GM23338 (cell line): ENCODE measurements at regions not wholly inside any gene's neighbourhood (a gene's known extent, or its start where the extent isn't known, plus 50 kb on each side); places are given as distances from the start of the nearest gene placed in this dataset.

ENCODE experiments used
- ATAC-seq: fragments of 200-7000 bp; cut with Tn5 transposase; 3 replicates; pipeline ENCODE4 v1.9.1; 2020
- DNase-seq: peaks from one replicate; pipeline ENCODE4 v3.0.0-alpha.2; 2015; ENCODE audit warnings: low spot score
- H2AFZ ChIP-seq: fragments of 200-600 bp; sonication (generic); 2 replicates; pipeline ENCODE4 v1.8.0; 2016; ENCODE audit warnings: antibody characterized with exemption, mild to moderate bottlenecking, moderate library complexity
- H3F3A ChIP-seq: fragments of 200-600 bp; sonication (generic); replicated peaks from 2 replicates; pipeline ENCODE4 v1.8.0; 2017; ENCODE audit warnings: antibody characterized with exemption, mixed run types, low read depth
- H3K27ac ChIP-seq: fragments of 200-600 bp; sonication (generic); 2 replicates; pipeline ENCODE4 v1.6.1; 2016; ENCODE audit warnings: low read depth
- H3K27me3 ChIP-seq: fragments of 200-600 bp; sonication (generic); 2 replicates; pipeline ENCODE4 v1.8.0; 2016; ENCODE audit warnings: mild to moderate bottlenecking, mixed run types, moderate library complexity; ENCODE audit not compliant: insufficient read depth
- H3K36me3 ChIP-seq: fragments of 200-600 bp; sonication (generic); 2 replicates; pipeline ENCODE4 v1.8.0; 2016; ENCODE audit warnings: mild to moderate bottlenecking; ENCODE audit not compliant: insufficient read depth
- H3K4me1 ChIP-seq: fragments of 200-600 bp; sonication (generic); 2 replicates; pipeline ENCODE4 v1.8.0; 2016; ENCODE audit warnings: mild to moderate bottlenecking, moderate library complexity; ENCODE audit not compliant: insufficient read depth
- H3K4me2 ChIP-seq: fragments of 200-600 bp; sonication (generic); 2 replicates; pipeline ENCODE4 v1.7.1; 2017; ENCODE audit warnings: mixed run types
- H3K4me3 ChIP-seq: fragments of 200-600 bp; sonication (generic); 2 replicates; pipeline ENCODE4 v1.6.1; 2016; ENCODE audit warnings: mixed run types
- H3K79me2 ChIP-seq: fragments of 200-600 bp; sonication (generic); replicated peaks from 2 replicates; pipeline ENCODE4 v1.8.0; 2017; ENCODE audit warnings: mild to moderate bottlenecking; ENCODE audit not compliant: insufficient read depth
- H3K9me2 ChIP-seq: fragments of 200-600 bp; sonication (generic); 2 replicates; pipeline ENCODE4 v1.8.0; 2017; ENCODE audit not compliant: insufficient read depth
- H4K20me1 ChIP-seq: fragments of 200-600 bp; sonication (generic); replicated peaks from 2 replicates; pipeline ENCODE4 v1.8.0; 2017; ENCODE audit warnings: mild to moderate bottlenecking; ENCODE audit not compliant: insufficient read depth
- H3K27ac Mint-ChIP-seq: 2 replicates; pipeline ENCODE4 v1.8.0; 2020; ENCODE audit warnings: inconsistent platforms, mild to moderate bottlenecking, moderate library complexity, mixed read lengths
- H3K27me3 Mint-ChIP-seq: 3 replicates; pipeline ENCODE4 v1.8.0; 2022; ENCODE audit warnings: low read depth, mild to moderate bottlenecking, moderate library complexity, mixed read lengths, inconsistent platforms; ENCODE audit not compliant: insufficient read depth, poor library complexity
- H3K36me3 Mint-ChIP-seq: 3 replicates; pipeline ENCODE4 v1.8.0; 2021; ENCODE audit warnings: low read depth, mild to moderate bottlenecking, inconsistent platforms, moderate library complexity, mixed read lengths
- H3K4me1 Mint-ChIP-seq: 3 replicates; pipeline ENCODE4 v1.8.0; 2020; ENCODE audit warnings: mild to moderate bottlenecking, inconsistent platforms, mixed read lengths
- H3K4me3 Mint-ChIP-seq: 3 replicates; pipeline ENCODE4 v1.8.0; 2021; ENCODE audit warnings: moderate library complexity, mild to moderate bottlenecking, inconsistent platforms, mixed read lengths
- H3K9me3 Mint-ChIP-seq: 3 replicates; pipeline ENCODE4 v1.8.0; 2020; ENCODE audit warnings: moderate library complexity, mild to moderate bottlenecking, inconsistent platforms, mixed read lengths
- CREB1 ChIP-seq: fragments of 250-450 bp; sonication (Bioruptor Pico); IDR thresholded peaks from 2 replicates; pipeline ENCODE4 v1.5.0; 2020; ENCODE audit warnings: low read depth, mild to moderate bottlenecking, moderate library complexity
- EZH2 ChIP-seq: fragments of 200-600 bp; sonication (generic); IDR thresholded peaks from one replicate; pipeline ENCODE4 v1.8.0; 2017; ENCODE audit warnings: antibody characterized with exemption, mild to moderate bottlenecking, low read depth; ENCODE audit not compliant: unreplicated experiment
- EZH2phosphoT487 ChIP-seq: fragments of 200-600 bp; sonication (generic); IDR thresholded peaks from one replicate; pipeline ENCODE4 v1.8.1; 2018; ENCODE audit warnings: antibody characterized with exemption; ENCODE audit not compliant: unreplicated experiment
- JUNB ChIP-seq: IDR thresholded peaks from one replicate; pipeline ENCODE4 v1.6.1; 2016; ENCODE audit warnings: antibody characterized with exemption; ENCODE audit not compliant: unreplicated experiment
- NANOG ChIP-seq: IDR thresholded peaks from 2 replicates; pipeline ENCODE4 v1.6.1; 2016; ENCODE audit warnings: antibody characterized with exemption, borderline replicate concordance
- POLR2AphosphoS5 ChIP-seq: IDR thresholded peaks from 2 replicates; pipeline ENCODE4 v1.6.1; 2016; ENCODE audit warnings: antibody characterized with exemption, low read depth
- STAT1 ChIP-seq: IDR thresholded peaks from one replicate; pipeline ENCODE4 v1.6.1; 2016; ENCODE audit warnings: antibody characterized with exemption; ENCODE audit not compliant: unreplicated experiment
- ZNF114 ChIP-seq: fragments of 250-450 bp; sonication (Bioruptor Pico); IDR thresholded peaks from 2 replicates; pipeline ENCODE4 v1.5.0; 2020; ENCODE audit warnings: mild to moderate bottlenecking, moderate library complexity
- ZNF331 ChIP-seq: fragments of 250-450 bp; sonication (Bioruptor Pico); IDR thresholded peaks from 2 replicates; pipeline ENCODE4 v1.5.0; 2020; ENCODE audit warnings: low read depth, mild to moderate bottlenecking, moderate library complexity
- TF ChIP-seq, protein P1 (sequence below): IDR thresholded peaks from one replicate; pipeline ENCODE4 v1.6.1; 2018; ENCODE audit warnings: antibody characterized with exemption; ENCODE audit not compliant: unreplicated experiment
- TF ChIP-seq, protein P2 (sequence below), 2 experiments: fragments of 200-600 bp in 1 of 2; sonication (generic) in 1 of 2; conservative IDR thresholded peaks; 2 replicates each; pipeline versions ENCODE4 v1.5.1 to v1.6.1; 2016 to 2017; ENCODE audit warnings: antibody characterized with exemption in 2 of 2, low read depth in 2 of 2, mild to moderate bottlenecking in 2 of 2, moderate library complexity in 1 of 2
- TF ChIP-seq, protein P3 (sequence below): IDR thresholded peaks from 2 replicates; pipeline ENCODE4 v1.6.1; 2016; ENCODE audit warnings: antibody characterized with exemption
- TF ChIP-seq, protein P4 (sequence below): fragments of 250-450 bp; sonication (Bioruptor Pico); IDR thresholded peaks from 2 replicates; pipeline ENCODE4 v1.5.0; 2020; ENCODE audit warnings: mild to moderate bottlenecking, moderate library complexity

DNA sequence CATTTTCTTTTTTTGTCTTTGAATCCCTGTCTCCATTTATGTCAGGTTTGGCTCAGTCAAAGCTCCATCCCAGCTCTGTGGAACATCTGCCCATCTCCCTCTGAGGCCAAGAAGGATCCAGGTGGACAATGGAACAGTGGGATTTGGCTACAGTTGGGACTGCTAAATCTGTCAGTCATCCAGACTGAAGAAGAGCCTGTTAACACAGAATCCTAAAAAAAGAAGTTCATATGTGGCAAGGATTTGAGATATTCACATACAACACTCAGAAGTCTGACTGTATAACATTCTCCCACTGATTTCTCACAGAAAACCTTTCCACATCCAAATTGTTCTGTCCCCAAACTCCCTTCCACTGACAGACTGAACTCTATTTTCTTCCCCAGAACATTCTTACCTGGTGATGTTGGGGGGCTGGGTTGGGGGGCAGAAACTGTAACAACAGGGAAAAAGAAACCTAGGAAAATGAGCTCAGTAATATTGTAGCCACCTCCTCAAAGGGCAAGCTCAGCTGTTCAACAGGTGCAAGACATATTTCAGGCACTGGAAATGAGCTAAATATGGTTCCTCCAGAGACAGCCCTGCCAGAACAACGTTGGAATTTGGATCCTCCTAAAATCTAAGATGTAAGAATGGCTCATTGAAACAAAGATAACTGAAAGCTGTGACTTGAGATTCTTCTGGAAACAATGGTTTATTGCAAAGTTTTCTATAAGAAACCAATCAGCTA is 301.5 kb upstream of the CDH5 start (continued):
- TF ChIP-seq, protein P1, sequence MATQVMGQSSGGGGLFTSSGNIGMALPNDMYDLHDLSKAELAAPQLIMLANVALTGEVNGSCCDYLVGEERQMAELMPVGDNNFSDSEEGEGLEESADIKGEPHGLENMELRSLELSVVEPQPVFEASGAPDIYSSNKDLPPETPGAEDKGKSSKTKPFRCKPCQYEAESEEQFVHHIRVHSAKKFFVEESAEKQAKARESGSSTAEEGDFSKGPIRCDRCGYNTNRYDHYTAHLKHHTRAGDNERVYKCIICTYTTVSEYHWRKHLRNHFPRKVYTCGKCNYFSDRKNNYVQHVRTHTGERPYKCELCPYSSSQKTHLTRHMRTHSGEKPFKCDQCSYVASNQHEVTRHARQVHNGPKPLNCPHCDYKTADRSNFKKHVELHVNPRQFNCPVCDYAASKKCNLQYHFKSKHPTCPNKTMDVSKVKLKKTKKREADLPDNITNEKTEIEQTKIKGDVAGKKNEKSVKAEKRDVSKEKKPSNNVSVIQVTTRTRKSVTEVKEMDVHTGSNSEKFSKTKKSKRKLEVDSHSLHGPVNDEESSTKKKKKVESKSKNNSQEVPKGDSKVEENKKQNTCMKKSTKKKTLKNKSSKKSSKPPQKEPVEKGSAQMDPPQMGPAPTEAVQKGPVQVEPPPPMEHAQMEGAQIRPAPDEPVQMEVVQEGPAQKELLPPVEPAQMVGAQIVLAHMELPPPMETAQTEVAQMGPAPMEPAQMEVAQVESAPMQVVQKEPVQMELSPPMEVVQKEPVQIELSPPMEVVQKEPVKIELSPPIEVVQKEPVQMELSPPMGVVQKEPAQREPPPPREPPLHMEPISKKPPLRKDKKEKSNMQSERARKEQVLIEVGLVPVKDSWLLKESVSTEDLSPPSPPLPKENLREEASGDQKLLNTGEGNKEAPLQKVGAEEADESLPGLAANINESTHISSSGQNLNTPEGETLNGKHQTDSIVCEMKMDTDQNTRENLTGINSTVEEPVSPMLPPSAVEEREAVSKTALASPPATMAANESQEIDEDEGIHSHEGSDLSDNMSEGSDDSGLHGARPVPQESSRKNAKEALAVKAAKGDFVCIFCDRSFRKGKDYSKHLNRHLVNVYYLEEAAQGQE: no peak

DNA sequence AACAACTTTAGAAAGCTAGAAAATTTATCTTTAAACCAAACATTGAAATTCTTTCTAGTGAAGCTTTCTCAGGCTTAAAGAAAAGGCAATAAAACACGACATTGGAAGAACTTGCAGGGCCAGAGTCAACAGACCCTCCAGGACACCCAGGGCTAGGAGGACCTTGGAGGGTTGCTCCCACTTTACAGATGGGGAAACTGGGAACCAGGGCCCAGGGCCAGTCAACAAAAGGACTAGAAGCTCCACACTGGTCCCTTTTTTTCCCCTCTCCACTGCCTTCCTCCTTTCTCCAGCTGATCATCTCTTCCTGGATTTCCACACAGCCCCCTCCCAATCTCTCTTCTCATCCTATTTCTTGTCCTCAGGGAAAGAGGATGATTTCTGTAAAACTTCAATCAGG is 307.7 kb upstream of the CDH5 start:
- 0 out of 2 replicates have a peak, but pooled peaks cover 8% of the 10 kb centered on the region for H3K9me2 ChIP-seq
- no peaks in the 10 kb centered on the region for H3F3A ChIP-seq
- H3K27me3 ChIP-seq: no peaks in the 10 kb centered on the region
- Mint-ChIP-seq H3K36me3 (no peaks in the 10 kb centered on the region; the same call in 2 of the 3 replicates), H3K4me3 (no peak overlapping the region), H3K27ac (no peak overlapping the region), H3K27me3 (peaks cover 7% of the 10 kb centered on the region), H3K9me3 (no peaks in the 10 kb centered on the region), H3K4me1 (peaks cover 5% of the 10 kb centered on the region; the same call in 2 of the 3 replicates)
- peaks cover 10% of the 10 kb centered on the region for H3K4me1 ChIP-seq
- no peak overlapping the region for H3K27ac ChIP-seq
- H3K79me2 ChIP-seq: no peaks in the 10 kb centered on the region
- H4K20me1 ChIP-seq: no peaks in the 10 kb centered on the region
- DNase-seq (no peak), ATAC-seq (no peak)
- no peaks in the 10 kb centered on the region for H3K36me3 ChIP-seq
- no peak overlapping the region for H3K4me2 ChIP-seq
- H2AFZ ChIP-seq: no peak overlapping the region
- no peak overlapping the region for H3K4me3 ChIP-seq
- TF ChIP-seq, protein P2, sequence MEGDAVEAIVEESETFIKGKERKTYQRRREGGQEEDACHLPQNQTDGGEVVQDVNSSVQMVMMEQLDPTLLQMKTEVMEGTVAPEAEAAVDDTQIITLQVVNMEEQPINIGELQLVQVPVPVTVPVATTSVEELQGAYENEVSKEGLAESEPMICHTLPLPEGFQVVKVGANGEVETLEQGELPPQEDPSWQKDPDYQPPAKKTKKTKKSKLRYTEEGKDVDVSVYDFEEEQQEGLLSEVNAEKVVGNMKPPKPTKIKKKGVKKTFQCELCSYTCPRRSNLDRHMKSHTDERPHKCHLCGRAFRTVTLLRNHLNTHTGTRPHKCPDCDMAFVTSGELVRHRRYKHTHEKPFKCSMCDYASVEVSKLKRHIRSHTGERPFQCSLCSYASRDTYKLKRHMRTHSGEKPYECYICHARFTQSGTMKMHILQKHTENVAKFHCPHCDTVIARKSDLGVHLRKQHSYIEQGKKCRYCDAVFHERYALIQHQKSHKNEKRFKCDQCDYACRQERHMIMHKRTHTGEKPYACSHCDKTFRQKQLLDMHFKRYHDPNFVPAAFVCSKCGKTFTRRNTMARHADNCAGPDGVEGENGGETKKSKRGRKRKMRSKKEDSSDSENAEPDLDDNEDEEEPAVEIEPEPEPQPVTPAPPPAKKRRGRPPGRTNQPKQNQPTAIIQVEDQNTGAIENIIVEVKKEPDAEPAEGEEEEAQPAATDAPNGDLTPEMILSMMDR (conservative IDR thresholded peaks at IDR 0.05; ENCODE audit: low read depth in 2 of 2): no peak
- no peak for TF ChIP-seq POLR2AphosphoS5
- TF ChIP-seq NANOG: no peak
- TF ChIP-seq EZH2phosphoT487: no peak
- TF ChIP-seq, protein P3, sequence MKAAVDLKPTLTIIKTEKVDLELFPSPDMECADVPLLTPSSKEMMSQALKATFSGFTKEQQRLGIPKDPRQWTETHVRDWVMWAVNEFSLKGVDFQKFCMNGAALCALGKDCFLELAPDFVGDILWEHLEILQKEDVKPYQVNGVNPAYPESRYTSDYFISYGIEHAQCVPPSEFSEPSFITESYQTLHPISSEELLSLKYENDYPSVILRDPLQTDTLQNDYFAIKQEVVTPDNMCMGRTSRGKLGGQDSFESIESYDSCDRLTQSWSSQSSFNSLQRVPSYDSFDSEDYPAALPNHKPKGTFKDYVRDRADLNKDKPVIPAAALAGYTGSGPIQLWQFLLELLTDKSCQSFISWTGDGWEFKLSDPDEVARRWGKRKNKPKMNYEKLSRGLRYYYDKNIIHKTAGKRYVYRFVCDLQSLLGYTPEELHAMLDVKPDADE: no peak
- no peak for TF ChIP-seq ZNF114
- no peak for TF ChIP-seq ZNF331 (CRISPR knock-in tag)
- no peak for TF ChIP-seq CREB1 (CRISPR knock-in tag)
- TF ChIP-seq, protein P4, sequence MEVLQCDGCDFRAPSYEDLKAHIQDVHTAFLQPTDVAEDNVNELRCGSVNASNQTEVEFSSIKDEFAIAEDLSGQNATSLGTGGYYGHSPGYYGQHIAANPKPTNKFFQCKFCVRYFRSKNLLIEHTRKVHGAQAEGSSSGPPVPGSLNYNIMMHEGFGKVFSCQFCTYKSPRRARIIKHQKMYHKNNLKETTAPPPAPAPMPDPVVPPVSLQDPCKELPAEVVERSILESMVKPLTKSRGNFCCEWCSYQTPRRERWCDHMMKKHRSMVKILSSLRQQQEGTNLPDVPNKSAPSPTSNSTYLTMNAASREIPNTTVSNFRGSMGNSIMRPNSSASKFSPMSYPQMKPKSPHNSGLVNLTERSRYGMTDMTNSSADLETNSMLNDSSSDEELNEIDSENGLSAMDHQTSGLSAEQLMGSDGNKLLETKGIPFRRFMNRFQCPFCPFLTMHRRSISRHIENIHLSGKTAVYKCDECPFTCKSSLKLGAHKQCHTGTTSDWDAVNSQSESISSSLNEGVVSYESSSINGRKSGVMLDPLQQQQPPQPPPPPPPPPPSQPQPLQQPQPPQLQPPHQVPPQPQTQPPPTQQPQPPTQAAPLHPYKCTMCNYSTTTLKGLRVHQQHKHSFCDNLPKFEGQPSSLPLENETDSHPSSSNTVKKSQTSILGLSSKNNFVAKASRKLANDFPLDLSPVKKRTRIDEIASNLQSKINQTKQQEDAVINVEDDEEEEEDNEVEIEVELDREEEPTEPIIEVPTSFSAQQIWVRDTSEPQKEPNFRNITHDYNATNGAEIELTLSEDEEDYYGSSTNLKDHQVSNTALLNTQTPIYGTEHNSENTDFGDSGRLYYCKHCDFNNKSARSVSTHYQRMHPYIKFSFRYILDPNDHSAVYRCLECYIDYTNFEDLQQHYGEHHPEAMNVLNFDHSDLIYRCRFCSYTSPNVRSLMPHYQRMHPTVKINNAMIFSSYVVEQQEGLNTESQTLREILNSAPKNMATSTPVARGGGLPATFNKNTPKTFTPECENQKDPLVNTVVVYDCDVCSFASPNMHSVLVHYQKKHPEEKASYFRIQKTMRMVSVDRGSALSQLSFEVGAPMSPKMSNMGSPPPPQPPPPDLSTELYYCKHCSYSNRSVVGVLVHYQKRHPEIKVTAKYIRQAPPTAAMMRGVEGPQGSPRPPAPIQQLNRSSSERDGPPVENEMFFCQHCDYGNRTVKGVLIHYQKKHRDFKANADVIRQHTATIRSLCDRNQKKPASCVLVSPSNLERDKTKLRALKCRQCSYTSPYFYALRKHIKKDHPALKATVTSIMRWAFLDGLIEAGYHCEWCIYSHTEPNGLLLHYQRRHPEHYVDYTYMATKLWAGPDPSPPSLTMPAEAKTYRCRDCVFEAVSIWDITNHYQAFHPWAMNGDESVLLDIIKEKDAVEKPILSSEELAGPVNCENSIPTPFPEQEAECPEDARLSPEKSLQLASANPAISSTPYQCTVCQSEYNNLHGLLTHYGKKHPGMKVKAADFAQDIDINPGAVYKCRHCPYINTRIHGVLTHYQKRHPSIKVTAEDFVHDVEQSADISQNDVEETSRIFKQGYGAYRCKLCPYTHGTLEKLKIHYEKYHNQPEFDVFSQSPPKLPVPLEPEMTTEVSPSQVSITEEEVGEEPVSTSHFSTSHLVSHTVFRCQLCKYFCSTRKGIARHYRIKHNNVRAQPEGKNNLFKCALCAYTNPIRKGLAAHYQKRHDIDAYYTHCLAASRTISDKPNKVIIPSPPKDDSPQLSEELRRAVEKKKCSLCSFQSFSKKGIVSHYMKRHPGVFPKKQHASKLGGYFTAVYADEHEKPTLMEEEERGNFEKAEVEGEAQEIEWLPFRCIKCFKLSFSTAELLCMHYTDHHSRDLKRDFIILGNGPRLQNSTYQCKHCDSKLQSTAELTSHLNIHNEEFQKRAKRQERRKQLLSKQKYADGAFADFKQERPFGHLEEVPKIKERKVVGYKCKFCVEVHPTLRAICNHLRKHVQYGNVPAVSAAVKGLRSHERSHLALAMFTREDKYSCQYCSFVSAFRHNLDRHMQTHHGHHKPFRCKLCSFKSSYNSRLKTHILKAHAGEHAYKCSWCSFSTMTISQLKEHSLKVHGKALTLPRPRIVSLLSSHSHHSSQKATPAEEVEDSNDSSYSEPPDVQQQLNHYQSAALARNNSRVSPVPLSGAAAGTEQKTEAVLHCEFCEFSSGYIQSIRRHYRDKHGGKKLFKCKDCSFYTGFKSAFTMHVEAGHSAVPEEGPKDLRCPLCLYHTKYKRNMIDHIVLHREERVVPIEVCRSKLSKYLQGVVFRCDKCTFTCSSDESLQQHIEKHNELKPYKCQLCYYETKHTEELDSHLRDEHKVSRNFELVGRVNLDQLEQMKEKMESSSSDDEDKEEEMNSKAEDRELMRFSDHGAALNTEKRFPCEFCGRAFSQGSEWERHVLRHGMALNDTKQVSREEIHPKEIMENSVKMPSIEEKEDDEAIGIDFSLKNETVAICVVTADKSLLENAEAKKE (CRISPR knock-in tag): no peak
- no peak for TF ChIP-seq JUNB
- no peak for TF ChIP-seq STAT1
- no peak for TF ChIP-seq EZH2
